IMR-90 (cell line): ENCODE measurements at regions not wholly inside any gene's neighbourhood (a gene's known extent, or its start where the extent isn't known, plus 50 kb on each side); places are given as distances from the start of the nearest gene placed in this dataset.

ENCODE experiments used
- ATAC-seq: fragments of 200-7000 bp; cut with Tn5 transposase; 2 replicates; pipeline ENCODE4 v1.9.1; 2020; ENCODE audit warnings: low read depth, mild to moderate bottlenecking, moderate library complexity
- BruUV-seq: library from RNA; stranded (reverse); fragments of 400-500 nt; replicated peaks from 2 replicates; lab custom pipeline; 2021; lab: Mats Ljungman, UMichigan
- CTCF ChIA-PET: fragments of 300-600 bp; formaldehyde crosslinking; extraction: SDS; loops from one replicate; lab custom pipeline; 2021; ENCODE audit warnings: antibody characterized with exemption; lab: Yijun Ruan, JAX
- POLR2A ChIA-PET: fragments of 300-600 bp; sonication (Branson Sonifier 250); formaldehyde crosslinking; loops from one replicate; lab custom pipeline; 2022; ENCODE audit warnings: antibody characterized with exemption; ENCODE audit not compliant: unreplicated experiment; lab: Charles Lee
- DNase-seq: peaks from one replicate; pipeline ENCODE4 v3.0.0; 2013
- H2AFZ ChIP-seq: replicated peaks from 2 replicates; pipeline ENCODE3; 2013; ENCODE audit warnings: low read length, mild to moderate bottlenecking; ENCODE audit not compliant: poor library complexity
- H2AK5ac ChIP-seq: 2 replicates; pipeline ENCODE4 v1.6.1; 2013; ENCODE audit warnings: low read depth, low read length, inconsistent platforms
- H2AK9ac ChIP-seq: replicated peaks from 2 replicates; pipeline ENCODE3; 2013; ENCODE audit warnings: mild to moderate bottlenecking, low read depth, low read length, moderate library complexity; ENCODE audit not compliant: poor library complexity
- H2BK120ac ChIP-seq: 2 replicates; pipeline ENCODE4 v1.6.1; 2013; ENCODE audit warnings: low read depth, low read length, inconsistent platforms
- H2BK15ac ChIP-seq: 3 replicates; pipeline ENCODE4 v1.6.1; 2013; ENCODE audit warnings: low read depth, low read length, inconsistent platforms
- H2BK20ac ChIP-seq: 2 replicates; pipeline ENCODE4 v1.6.1; 2013; ENCODE audit warnings: low read depth, mild to moderate bottlenecking, inconsistent platforms, low read length, moderate library complexity
- H2BK5ac ChIP-seq: 2 replicates; pipeline ENCODE4 v1.6.1; 2013; ENCODE audit warnings: mild to moderate bottlenecking, low read depth, low read length, inconsistent platforms; ENCODE audit not compliant: poor library complexity, severe bottlenecking
- H3K14ac ChIP-seq: replicated peaks from 2 replicates; pipeline ENCODE4 v1.6.1; 2013; ENCODE audit warnings: low read depth, low read length, inconsistent platforms
- H3K18ac ChIP-seq: 2 replicates; pipeline ENCODE4 v1.6.1; 2013; ENCODE audit warnings: low read depth, low read length, control low read depth
- H3K23ac ChIP-seq: 2 replicates; pipeline ENCODE4 v1.6.1; 2013; ENCODE audit warnings: low read depth, low read length, inconsistent platforms
- H3K27ac ChIP-seq: 2 replicates; pipeline ENCODE4 v1.5.1; 2013; ENCODE audit warnings: mild to moderate bottlenecking, control low read depth, low read length; ENCODE audit not compliant: insufficient read depth
- H3K27me3 ChIP-seq: 2 replicates; pipeline ENCODE4 v1.6.1; 2013; ENCODE audit warnings: low read length; ENCODE audit not compliant: control insufficient read depth, insufficient read depth
- H3K36me3 ChIP-seq: 2 replicates; pipeline ENCODE4 v1.6.1; 2013; ENCODE audit warnings: low read length, mixed read lengths; ENCODE audit not compliant: control insufficient read depth, insufficient read depth
- H3K4ac ChIP-seq: 2 replicates; pipeline ENCODE4 v1.6.1; 2013; ENCODE audit warnings: low read depth, low read length, inconsistent platforms
- H3K4me1 ChIP-seq: 2 replicates; pipeline ENCODE4 v1.6.1; 2013; ENCODE audit warnings: low read length, mixed read lengths; ENCODE audit not compliant: control insufficient read depth, insufficient read depth
- H3K4me2 ChIP-seq: 2 replicates; pipeline ENCODE4 v1.6.1; 2013; ENCODE audit warnings: low read depth, mild to moderate bottlenecking, control low read depth, low read length, moderate library complexity
- H3K4me3 ChIP-seq: 2 replicates; pipeline ENCODE4 v1.5.1; 2013; ENCODE audit warnings: low read depth, mild to moderate bottlenecking, control low read depth, low read length, moderate library complexity; ENCODE audit not compliant: insufficient read depth
- H3K56ac ChIP-seq: 2 replicates; pipeline ENCODE4 v1.6.1; 2013; ENCODE audit warnings: low read length, inconsistent platforms; ENCODE audit not compliant: insufficient read depth; ENCODE audit errors: extremely low read depth
- H3K79me1 ChIP-seq, 2 experiments: 2 replicates each; pipeline ENCODE4 v1.6.1; 2013; ENCODE audit warnings: low read length in 2 of 2, inconsistent platforms in 1 of 2, low read depth in 1 of 2
- H3K9ac ChIP-seq: 2 replicates; pipeline ENCODE4 v1.6.1; 2013; ENCODE audit warnings: low read depth, low read length, control low read depth
- H3K9me1 ChIP-seq: 2 replicates; pipeline ENCODE4 v1.6.1; 2013; ENCODE audit warnings: low read length, inconsistent platforms; ENCODE audit not compliant: insufficient read depth
- H3K9me3 ChIP-seq: 2 replicates; pipeline ENCODE4 v1.6.1; 2013; ENCODE audit warnings: low read length; ENCODE audit not compliant: control insufficient read depth, insufficient read depth
- H4K20me1 ChIP-seq: 2 replicates; pipeline ENCODE4 v1.6.1; 2013; ENCODE audit warnings: low read length, inconsistent platforms; ENCODE audit not compliant: insufficient read depth
- H4K5ac ChIP-seq: 2 replicates; pipeline ENCODE4 v1.6.1; 2013; ENCODE audit warnings: mild to moderate bottlenecking, low read depth, low read length, control low read depth
- H4K8ac ChIP-seq, 2 experiments: 2 replicates each; pipeline ENCODE4 v1.6.1; 2013; ENCODE audit warnings: low read depth in 2 of 2, low read length in 2 of 2, control low read depth in 1 of 2, inconsistent platforms in 1 of 2
- H4K91ac ChIP-seq: 2 replicates; pipeline ENCODE4 v1.6.1; 2013; ENCODE audit warnings: low read depth, low read length, inconsistent platforms; ENCODE audit not compliant: insufficient read depth
- BHLHE40 ChIP-seq: fragments of 150-350 bp; IDR thresholded peaks from 2 replicates; pipeline ENCODE4 v1.6.1; 2016; ENCODE audit warnings: mild to moderate bottlenecking, low read depth, low read length
- CEBPB ChIP-seq: IDR thresholded peaks from 2 replicates; pipeline ENCODE4 v1.6.1; 2012; ENCODE audit warnings: low read depth, low read length, improper control_type of control experiment
- CHD1 ChIP-seq: IDR thresholded peaks from 2 replicates; pipeline ENCODE4 v1.6.1; 2012; ENCODE audit warnings: low read depth, low read length, improper control_type of control experiment
- CTCF ChIP-seq: conservative IDR thresholded peaks from 2 replicates; pipeline ENCODE4 v1.5.1; 2012; ENCODE audit warnings: mild to moderate bottlenecking, low read depth, low read length, improper control_type of control experiment
- ELK1 ChIP-seq: fragments of 150-350 bp; IDR thresholded peaks from 2 replicates; pipeline ENCODE4 v1.6.1; 2016; ENCODE audit warnings: low read depth, mild to moderate bottlenecking, low read length, moderate library complexity, borderline replicate concordance
- FOS ChIP-seq: fragments of 150-350 bp; IDR thresholded peaks from 2 replicates; pipeline ENCODE4 v1.6.1; 2016; ENCODE audit warnings: low read depth, low read length
- MAFK ChIP-seq: IDR thresholded peaks from 2 replicates; pipeline ENCODE4 v1.6.1; 2012; ENCODE audit warnings: low read depth, low read length, improper control_type of control experiment
- MXI1 ChIP-seq: IDR thresholded peaks from 2 replicates; pipeline ENCODE4 v1.6.1; 2012; ENCODE audit warnings: low read depth, mild to moderate bottlenecking, low read length, moderate library complexity, borderline replicate concordance
- NFE2L2 ChIP-seq: fragments of 150-350 bp; IDR thresholded peaks from 2 replicates; pipeline ENCODE4 v1.6.1; 2016; ENCODE audit warnings: low read depth, mild to moderate bottlenecking, low read length
- POLR2A ChIP-seq: IDR thresholded peaks from 2 replicates; pipeline ENCODE4 v1.6.1; 2012; ENCODE audit warnings: mild to moderate bottlenecking, low read depth, low read length
- RAD21 ChIP-seq: IDR thresholded peaks from 2 replicates; pipeline ENCODE4 v1.6.1; 2012; ENCODE audit warnings: low read length, improper control_type of control experiment
- RCOR1 ChIP-seq: IDR thresholded peaks from 2 replicates; pipeline ENCODE4 v1.6.1; 2012; ENCODE audit warnings: mild to moderate bottlenecking, low read length, improper control_type of control experiment; ENCODE audit not compliant: insufficient replicate concordance
- RFX5 ChIP-seq: IDR thresholded peaks from 2 replicates; pipeline ENCODE4 v1.8.0; 2012; ENCODE audit warnings: low read depth, mild to moderate bottlenecking, low read length, moderate library complexity
- USF2 ChIP-seq: fragments of 150-350 bp; IDR thresholded peaks from 2 replicates; pipeline ENCODE4 v1.6.1; 2017; ENCODE audit warnings: mild to moderate bottlenecking, antibody characterized with exemption, low read length, low read depth
- WGBS, 2 experiments: methylation state at CpG; one replicate each; pipeline versions ENCODE4 v1.1.5 to v1.1.7; 2013; ENCODE audit warnings: missing lambda C conversion rate in 2 of 2; ENCODE audit not compliant: insufficient read length in 1 of 2; ENCODE audit errors: extremely low coverage in 2 of 2; 5-methylcytosine and 5-hydroxymethylcytosine counted together
- dilution Hi-C: fragments of 300-500 bp; cut with HindIII; formaldehyde crosslinking; loops from one replicate; pipeline ENCODE4 v1.14.3; 2018; ENCODE audit warnings: low sequenced_read_pairs; ENCODE audit not compliant: unreplicated experiment
- in situ Hi-C: fragments of 300-500 bp; cut with MboI; formaldehyde crosslinking; loops from 3 replicates; pipeline ENCODE4 v1.14.3; 2019; ENCODE audit warnings: low sequenced_read_pairs, inconsistent platforms, mixed read lengths
- intact Hi-C: fragments of 100-400 bp; cut with micrococcal nuclease; formaldehyde crosslinking; loops from 2 replicates; pipeline ENCODE4 v1.10.0; 2022

GRCh38 chr7:32346253-32346652 is 143.9 kb downstream of the LSM5 start:
- Histone ChIP-seq H3K4me3 (no peak overlapping the region), H2BK120ac (no peak overlapping the region), H2AFZ (no peak overlapping the region), H3K27me3 (no peaks in the 10 kb centered on the region), H3K9me1 (no peaks in the 10 kb centered on the region), H2AK9ac (no peak overlapping the region), H2BK20ac (no peak overlapping the region), H3K9me3 (no peaks in the 10 kb centered on the region), H3K9ac (no peak overlapping the region), H4K91ac (no peak overlapping the region), H3K27ac (no peak overlapping the region), H4K20me1 (no peaks in the 10 kb centered on the region), H4K8ac (no peak overlapping the region), H2AK5ac (no peak overlapping the region), H4K5ac (no peak overlapping the region), H3K79me1 (no peaks in the 10 kb centered on the region), H3K18ac (no peak overlapping the region), H2BK15ac (no peak overlapping the region), H3K4ac (no peak overlapping the region), H3K4me1 (no peaks in the 10 kb centered on the region), H3K56ac (no peak overlapping the region), H2BK5ac (no peak overlapping the region), H3K23ac (no peak overlapping the region), H3K14ac (no peak overlapping the region), H3K4me2 (no peak overlapping the region), H3K36me3 (no peaks in the 10 kb centered on the region)
- DNase-seq = no peak
- no CpG with 5 or more reads among the region's 1 CpG for WGBS, 2 experiments
- TF ChIP-seq MAFK (no peak), CHD1 (no peak), CTCF (no peak), POLR2A (no peak), CEBPB (no peak), NFE2L2 (no peak), ELK1 (no peak), USF2 (no peak), BHLHE40 (no peak), FOS (no peak), RCOR1 (no peak), RFX5 (no peak), RAD21 (no peak), MXI1 (no peak)
- intact Hi-C loops = loop anchor here (2.0 to 5.0 kb wide), 2 partner anchors 135 to 604 kb away; no protein-coding TSS in a partner anchor
- in situ Hi-C loops = loop anchor here (10.0 kb wide), 1 partner anchor 601 kb away; no protein-coding TSS in a partner anchor
- ChIA-PET POLR2A (no interaction called here), CTCF (no interaction called here)
- BruUV-seq = no TSS peak
- ATAC-seq = no peak
- dilution Hi-C loops = no loop called here
